K562 (cell line): ENCODE measurements at regions not wholly inside any gene's neighbourhood (a gene's known extent, or its start where the extent isn't known, plus 50 kb on each side); places are given as distances from the start of the nearest gene placed in this dataset.

ENCODE experiments used
- ELF4 ChIP-seq: fragments of 450-650 bp; formaldehyde crosslinking; IDR thresholded peaks from 2 replicates; pipeline ENCODE4 v1.4.0; 2022; ENCODE audit warnings: missing genetic modification characterization
- ETV6 ChIP-seq, 3 experiments: fragments of 150-350 bp in 1 of 3; sonication (generic) in 1 of 3; formaldehyde crosslinking in 1 of 3; IDR thresholded peaks; 2 replicates each; pipeline versions ENCODE4 v1.6.1 to v1.8.0; 2014 to 2022; ENCODE audit warnings: borderline replicate concordance in 2 of 3, low read depth in 2 of 3, antibody characterized with exemption in 1 of 3, low read length in 1 of 3, mild to moderate bottlenecking in 1 of 3, missing genetic modification reagents in 1 of 3
- GTF2E2 ChIP-seq: fragments of 200-800 bp; sonication (Bioruptor generic); IDR thresholded peaks from 2 replicates; pipeline ENCODE4 v1.6.1; 2016; ENCODE audit warnings: missing genetic modification characterization, missing compliant biosample characterization
- HBP1 ChIP-seq: fragments of 450-650 bp; formaldehyde crosslinking; IDR thresholded peaks from 2 replicates; pipeline ENCODE4 v1.4.0; 2022; ENCODE audit warnings: missing genetic modification characterization
- KLF1 ChIP-seq: fragments of 450-650 bp; IDR thresholded peaks from 2 replicates; pipeline ENCODE4 v1.6.1; 2016; ENCODE audit warnings: missing genetic modification characterization, missing compliant biosample characterization
- KLF16 ChIP-seq: IDR thresholded peaks from 2 replicates; pipeline ENCODE4 v1.6.1; 2016; ENCODE audit warnings: antibody characterized with exemption
- PHF20 ChIP-seq: fragments of 450-650 bp; IDR thresholded peaks from 2 replicates; pipeline ENCODE4 v1.6.1; 2018; ENCODE audit not compliant: partially characterized antibody
- POLR2AphosphoS5 ChIP-seq: IDR thresholded peaks from 2 replicates; pipeline ENCODE4 v1.6.1; 2011; ENCODE audit warnings: mild to moderate bottlenecking, low read depth, low read length, moderate library complexity; ENCODE audit not compliant: control insufficient read depth, insufficient read depth
- RBM39 ChIP-seq: fragments of 200-400 bp; formaldehyde crosslinking; optimal IDR thresholded peaks from 2 replicates; pipeline ENCODE3; 2018; ENCODE audit warnings: low read depth, low read length
- SMAD3 ChIP-seq: fragments of 450-650 bp; formaldehyde crosslinking; conservative IDR thresholded peaks from 2 replicates; pipeline ENCODE4 v1.4.0; 2020; ENCODE audit warnings: mild to moderate bottlenecking
- SRF ChIP-seq, 2 experiments: fragments of 250-450, 450-650 bp in 1 of 2; sonication (Bioruptor Pico) in 1 of 2; sonication (generic) in 1 of 2; formaldehyde crosslinking; IDR thresholded peaks; 2 replicates each; pipeline versions ENCODE4 v1.5.0 to v1.5.1; 2020 to 2022; ENCODE audit warnings: mild to moderate bottlenecking in 1 of 2, missing genetic modification reagents in 1 of 2
- TGIF2 ChIP-seq: sonication (generic); formaldehyde crosslinking; IDR thresholded peaks from 2 replicates; pipeline ENCODE4 v1.8.1; 2022; ENCODE audit warnings: mild to moderate bottlenecking, missing genetic modification reagents, moderate library complexity
- YY1 ChIP-seq, 3 experiments: IDR thresholded peaks; 2 replicates each; pipeline ENCODE4 v1.6.1; 2011; ENCODE audit warnings: low read length in 2 of 3, mild to moderate bottlenecking in 2 of 3, moderate library complexity in 2 of 3, borderline replicate concordance in 1 of 3, control low read depth in 1 of 3, low read depth in 1 of 3; ENCODE audit not compliant: insufficient read depth in 3 of 3, insufficient replicate concordance in 2 of 3, control insufficient read depth in 1 of 3, insufficient read length in 1 of 3; ENCODE audit errors: extremely low read depth in 1 of 3
- ZNF121 ChIP-seq: sonication (generic); formaldehyde crosslinking; conservative IDR thresholded peaks from 2 replicates; pipeline ENCODE4 v1.8.0; 2022; ENCODE audit warnings: missing genetic modification reagents
- ZNF3 ChIP-seq: fragments of 250-450 bp; sonication (Bioruptor Pico); IDR thresholded peaks from 2 replicates; pipeline ENCODE4 v1.5.0; 2021; ENCODE audit warnings: mild to moderate bottlenecking, moderate library complexity
- ZNF76 ChIP-seq: fragments of 250-450 bp; sonication (Bioruptor Pico); IDR thresholded peaks from 2 replicates; pipeline ENCODE4 v1.4.0; 2020; ENCODE audit warnings: mild to moderate bottlenecking, moderate library complexity, borderline replicate concordance
- TF ChIP-seq, protein P1 (sequence below): fragments of 450-650 bp; IDR thresholded peaks from 2 replicates; pipeline ENCODE4 v1.7.0; 2016; ENCODE audit warnings: borderline replicate concordance
- TF ChIP-seq, protein P2 (sequence below): sonication (generic); formaldehyde crosslinking; IDR thresholded peaks from 2 replicates; pipeline ENCODE4 v1.8.0; 2023; ENCODE audit warnings: missing genetic modification reagents, mild to moderate bottlenecking, borderline replicate concordance

- TF ChIP-seq TGIF2 (CRISPR knock-in tag) (no peak), ZNF3 (CRISPR knock-in tag) (no peak), SMAD3 (no peak), ZNF76 (CRISPR knock-in tag) (no peak), KLF1 (no peak), ZNF121 (CRISPR knock-in tag) (no peak), GTF2E2 (tag) (no peak), PHF20 (no peak), ETV6 (IDR thresholded peaks at IDR 0.05; ENCODE audit: borderline replicate concordance in 1 of 2, low read depth in 2 of 2, low read length in 1 of 2) (no peak), ETV6 (CRISPR knock-in tag; IDR thresholded peaks at IDR 0.05; ENCODE audit: borderline replicate concordance) (no peak), RBM39 (no peak), ELF4 (CRISPR knock-in tag) (no peak), KLF16 (peak; percentile 56; the same call in 1 of the 2 replicates), HBP1 (CRISPR knock-in tag) (no peak), POLR2AphosphoS5 (no peak), SRF (CRISPR knock-in tag; IDR thresholded peaks at IDR 0.05) (no peak), YY1 (IDR thresholded peaks at IDR 0.05; ENCODE audit: borderline replicate concordance in 1 of 3, control insufficient read depth in 1 of 3, extremely low read depth in 1 of 3, insufficient read depth in 3 of 3, insufficient read length in 1 of 3, insufficient replicate concordance in 2 of 3, low read depth in 1 of 3, low read length in 2 of 3) (no peak)
- TF ChIP-seq, protein P1, sequence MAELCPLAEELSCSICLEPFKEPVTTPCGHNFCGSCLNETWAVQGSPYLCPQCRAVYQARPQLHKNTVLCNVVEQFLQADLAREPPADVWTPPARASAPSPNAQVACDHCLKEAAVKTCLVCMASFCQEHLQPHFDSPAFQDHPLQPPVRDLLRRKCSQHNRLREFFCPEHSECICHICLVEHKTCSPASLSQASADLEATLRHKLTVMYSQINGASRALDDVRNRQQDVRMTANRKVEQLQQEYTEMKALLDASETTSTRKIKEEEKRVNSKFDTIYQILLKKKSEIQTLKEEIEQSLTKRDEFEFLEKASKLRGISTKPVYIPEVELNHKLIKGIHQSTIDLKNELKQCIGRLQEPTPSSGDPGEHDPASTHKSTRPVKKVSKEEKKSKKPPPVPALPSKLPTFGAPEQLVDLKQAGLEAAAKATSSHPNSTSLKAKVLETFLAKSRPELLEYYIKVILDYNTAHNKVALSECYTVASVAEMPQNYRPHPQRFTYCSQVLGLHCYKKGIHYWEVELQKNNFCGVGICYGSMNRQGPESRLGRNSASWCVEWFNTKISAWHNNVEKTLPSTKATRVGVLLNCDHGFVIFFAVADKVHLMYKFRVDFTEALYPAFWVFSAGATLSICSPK = no peak
- TF ChIP-seq, protein P2, sequence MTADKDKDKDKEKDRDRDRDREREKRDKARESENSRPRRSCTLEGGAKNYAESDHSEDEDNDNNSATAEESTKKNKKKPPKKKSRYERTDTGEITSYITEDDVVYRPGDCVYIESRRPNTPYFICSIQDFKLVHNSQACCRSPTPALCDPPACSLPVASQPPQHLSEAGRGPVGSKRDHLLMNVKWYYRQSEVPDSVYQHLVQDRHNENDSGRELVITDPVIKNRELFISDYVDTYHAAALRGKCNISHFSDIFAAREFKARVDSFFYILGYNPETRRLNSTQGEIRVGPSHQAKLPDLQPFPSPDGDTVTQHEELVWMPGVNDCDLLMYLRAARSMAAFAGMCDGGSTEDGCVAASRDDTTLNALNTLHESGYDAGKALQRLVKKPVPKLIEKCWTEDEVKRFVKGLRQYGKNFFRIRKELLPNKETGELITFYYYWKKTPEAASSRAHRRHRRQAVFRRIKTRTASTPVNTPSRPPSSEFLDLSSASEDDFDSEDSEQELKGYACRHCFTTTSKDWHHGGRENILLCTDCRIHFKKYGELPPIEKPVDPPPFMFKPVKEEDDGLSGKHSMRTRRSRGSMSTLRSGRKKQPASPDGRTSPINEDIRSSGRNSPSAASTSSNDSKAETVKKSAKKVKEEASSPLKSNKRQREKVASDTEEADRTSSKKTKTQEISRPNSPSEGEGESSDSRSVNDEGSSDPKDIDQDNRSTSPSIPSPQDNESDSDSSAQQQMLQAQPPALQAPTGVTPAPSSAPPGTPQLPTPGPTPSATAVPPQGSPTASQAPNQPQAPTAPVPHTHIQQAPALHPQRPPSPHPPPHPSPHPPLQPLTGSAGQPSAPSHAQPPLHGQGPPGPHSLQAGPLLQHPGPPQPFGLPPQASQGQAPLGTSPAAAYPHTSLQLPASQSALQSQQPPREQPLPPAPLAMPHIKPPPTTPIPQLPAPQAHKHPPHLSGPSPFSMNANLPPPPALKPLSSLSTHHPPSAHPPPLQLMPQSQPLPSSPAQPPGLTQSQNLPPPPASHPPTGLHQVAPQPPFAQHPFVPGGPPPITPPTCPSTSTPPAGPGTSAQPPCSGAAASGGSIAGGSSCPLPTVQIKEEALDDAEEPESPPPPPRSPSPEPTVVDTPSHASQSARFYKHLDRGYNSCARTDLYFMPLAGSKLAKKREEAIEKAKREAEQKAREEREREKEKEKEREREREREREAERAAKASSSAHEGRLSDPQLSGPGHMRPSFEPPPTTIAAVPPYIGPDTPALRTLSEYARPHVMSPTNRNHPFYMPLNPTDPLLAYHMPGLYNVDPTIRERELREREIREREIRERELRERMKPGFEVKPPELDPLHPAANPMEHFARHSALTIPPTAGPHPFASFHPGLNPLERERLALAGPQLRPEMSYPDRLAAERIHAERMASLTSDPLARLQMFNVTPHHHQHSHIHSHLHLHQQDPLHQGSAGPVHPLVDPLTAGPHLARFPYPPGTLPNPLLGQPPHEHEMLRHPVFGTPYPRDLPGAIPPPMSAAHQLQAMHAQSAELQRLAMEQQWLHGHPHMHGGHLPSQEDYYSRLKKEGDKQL (CRISPR knock-in tag) = no peak
These were observed 358.7 kb upstream of the TNP1 start (continued) for GRCh38 chr2:217218269-217219163.
